ENCODE measurements at regions not wholly inside any gene's neighbourhood (a gene's known extent, or its start where the extent isn't known, plus 50 kb on each side); places are given as distances from the start of the nearest gene placed in this dataset.
"Not testable (repeated sequence)": the region's sequence is repeated elsewhere in the genome, so short reads cannot be mapped to it uniquely, and the experiment has no call there.

GRCh38 chr4:183816077-183816476 is 89.0 kb upstream of the STOX2 start:
- Histone ChIP-seq H3K4me3 (no peak overlapping the region), H3K27ac (no peak overlapping the region), H3K4me1 (replicated peaks; ENCODE audit: insufficient read depth) (no peaks in the 10 kb centered on the region), H3K9me2 (ENCODE audit: insufficient read depth) (no peaks in the 10 kb centered on the region), H3K4me2 (no peak overlapping the region), H3K9me3 (ENCODE audit: insufficient read depth, low read depth) (no peaks in the 10 kb centered on the region), H4K20me1 (ENCODE audit: insufficient read depth) (no peaks in the 10 kb centered on the region), H3F3A (ENCODE audit: insufficient read depth, low read depth) (no peaks in the 10 kb centered on the region), H3K27me3 (ENCODE audit: insufficient read depth, low read depth) (no peaks in the 10 kb centered on the region), H3K36me3 (ENCODE audit: low read depth) (no peaks in the 10 kb centered on the region), H3K79me2 (ENCODE audit: low read depth) (no peaks in the 10 kb centered on the region), H2AFZ (no peak overlapping the region)
- TF ChIP-seq, protein P1, sequence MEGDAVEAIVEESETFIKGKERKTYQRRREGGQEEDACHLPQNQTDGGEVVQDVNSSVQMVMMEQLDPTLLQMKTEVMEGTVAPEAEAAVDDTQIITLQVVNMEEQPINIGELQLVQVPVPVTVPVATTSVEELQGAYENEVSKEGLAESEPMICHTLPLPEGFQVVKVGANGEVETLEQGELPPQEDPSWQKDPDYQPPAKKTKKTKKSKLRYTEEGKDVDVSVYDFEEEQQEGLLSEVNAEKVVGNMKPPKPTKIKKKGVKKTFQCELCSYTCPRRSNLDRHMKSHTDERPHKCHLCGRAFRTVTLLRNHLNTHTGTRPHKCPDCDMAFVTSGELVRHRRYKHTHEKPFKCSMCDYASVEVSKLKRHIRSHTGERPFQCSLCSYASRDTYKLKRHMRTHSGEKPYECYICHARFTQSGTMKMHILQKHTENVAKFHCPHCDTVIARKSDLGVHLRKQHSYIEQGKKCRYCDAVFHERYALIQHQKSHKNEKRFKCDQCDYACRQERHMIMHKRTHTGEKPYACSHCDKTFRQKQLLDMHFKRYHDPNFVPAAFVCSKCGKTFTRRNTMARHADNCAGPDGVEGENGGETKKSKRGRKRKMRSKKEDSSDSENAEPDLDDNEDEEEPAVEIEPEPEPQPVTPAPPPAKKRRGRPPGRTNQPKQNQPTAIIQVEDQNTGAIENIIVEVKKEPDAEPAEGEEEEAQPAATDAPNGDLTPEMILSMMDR (conservative IDR thresholded peaks at IDR 0.05): no peak
- TF ChIP-seq EZH2 (IDR thresholded peaks at IDR 0.05; ENCODE audit: low read depth): no peak
- POLR2A ChIA-PET (ENCODE audit: unreplicated experiment): interaction anchor here (0.7 kb wide), 1 partner anchor 11 kb away, joined by 7 read pairs; no protein-coding TSS in a partner anchor
- intact Hi-C loops (cut with micrococcal nuclease; ENCODE audit: unreplicated experiment): no loop called here
- CTCF ChIA-PET: no interaction called here
- no TSS peak for BruUV-seq (replicated peaks)
- no peak for DNase-seq

- Histone ChIP-seq H4K20me1 (ENCODE audit: insufficient read depth) (no peaks in the 10 kb centered on the region), H3K9me3 (ENCODE audit: insufficient read depth, low read depth) (no peaks in the 10 kb centered on the region), H2AFZ (no peak overlapping the region), H3K27me3 (ENCODE audit: insufficient read depth, low read depth) (no peaks in the 10 kb centered on the region), H3K36me3 (ENCODE audit: low read depth) (no peaks in the 10 kb centered on the region), H3K4me3 (no peak overlapping the region), H3K4me2 (no peak overlapping the region), H3K27ac (no peak overlapping the region), H3K9me2 (ENCODE audit: insufficient read depth) (no peaks in the 10 kb centered on the region), H3K4me1 (replicated peaks; ENCODE audit: insufficient read depth) (no peaks in the 10 kb centered on the region), H3F3A (ENCODE audit: insufficient read depth, low read depth) (no peaks in the 10 kb centered on the region), H3K79me2 (ENCODE audit: low read depth) (no peaks in the 10 kb centered on the region)
- CTCF ChIA-PET: no interaction called here
- intact Hi-C loops (cut with micrococcal nuclease; ENCODE audit: unreplicated experiment): no loop called here
- no peak for DNase-seq
- TF ChIP-seq EZH2 (IDR thresholded peaks at IDR 0.05; ENCODE audit: low read depth): no peak
- TF ChIP-seq, protein P1 (conservative IDR thresholded peaks at IDR 0.05): no peak
- no TSS peak for BruUV-seq (replicated peaks)
- POLR2A ChIA-PET (ENCODE audit: unreplicated experiment): no interaction called here
Observed at GRCh38 chr4:183816882-183817509, 88.1 kb upstream of the STOX2 start.

- H3K4me1 ChIP-seq (replicated peaks; ENCODE audit: insufficient read depth); H3K36me3 ChIP-seq (ENCODE audit: low read depth); H2AFZ ChIP-seq; H3F3A ChIP-seq (ENCODE audit: insufficient read depth, low read depth); H3K79me2 ChIP-seq (ENCODE audit: low read depth); H3K4me2 ChIP-seq; H3K9me3 ChIP-seq (ENCODE audit: insufficient read depth, low read depth); H4K20me1 ChIP-seq (ENCODE audit: insufficient read depth); H3K27ac ChIP-seq; POLR2A ChIA-PET (ENCODE audit: unreplicated experiment); H3K27me3 ChIP-seq (ENCODE audit: insufficient read depth, low read depth); intact Hi-C loops (cut with micrococcal nuclease; ENCODE audit: unreplicated experiment); DNase-seq; CTCF ChIA-PET; H3K4me3 ChIP-seq; H3K9me2 ChIP-seq (ENCODE audit: insufficient read depth); BruUV-seq (replicated peaks): not testable (repeated sequence)
Observed at GRCh38 chr4:183818591-183818990, 86.5 kb upstream of the STOX2 start.

Data from PC-9 (cell line).